PC-3 (cell line): ENCODE measurements at regions not wholly inside any gene's neighbourhood (a gene's known extent, or its start where the extent isn't known, plus 50 kb on each side); places are given as distances from the start of the nearest gene placed in this dataset.

Experiments used
- ATAC-seq: fragments of 200-7000 bp; cut with Tn5 transposase; 2 replicates; pipeline ENCODE4 v1.9.1; 2020; ENCODE audit warnings: mild to moderate bottlenecking, moderate library complexity
- BruUV-seq: library from RNA; stranded (reverse); fragments of 400-500 nt; replicated peaks from 2 replicates; lab custom pipeline; 2021; lab: Mats Ljungman, UMichigan
- CTCF ChIA-PET: fragments of 300-600 bp; sonication (Branson Sonifier 250); formaldehyde crosslinking; loops from one replicate; lab custom pipeline; 2022; ENCODE audit warnings: antibody characterized with exemption; lab: Charles Lee
- POLR2A ChIA-PET: fragments of 300-600 bp; sonication (Branson Sonifier 250); formaldehyde crosslinking; loops from one replicate; lab custom pipeline; 2022; ENCODE audit warnings: antibody characterized with exemption; ENCODE audit not compliant: unreplicated experiment; lab: Charles Lee
- DNase-seq: peaks from one replicate; pipeline ENCODE4 v3.0.0-alpha.2; 2015
- H2AFZ ChIP-seq: fragments of 300-600 bp; sonication (generic); 2 replicates; pipeline ENCODE4 v1.6.0; 2016; ENCODE audit warnings: antibody characterized with exemption, low read length
- H3F3A ChIP-seq: fragments of 300-600 bp; sonication (generic); one replicate; pipeline ENCODE4 v1.6.0; 2017; ENCODE audit warnings: antibody characterized with exemption, low read length, control low read depth, mild to moderate bottlenecking; ENCODE audit not compliant: unreplicated experiment
- H3K27ac ChIP-seq: fragments of 300-600 bp; sonication (generic); 2 replicates; pipeline ENCODE4 v1.5.1; 2016; ENCODE audit warnings: mild to moderate bottlenecking, low read length
- H3K27me3 ChIP-seq: fragments of 300-600 bp; sonication (generic); 2 replicates; pipeline ENCODE4 v1.6.1; 2016; ENCODE audit warnings: low read length, mixed read lengths
- H3K36me3 ChIP-seq: fragments of 300-600 bp; sonication (generic); 2 replicates; pipeline ENCODE4 v1.6.1; 2016; ENCODE audit warnings: low read depth, mixed run types, low read length, mixed read lengths
- H3K4me1 ChIP-seq: fragments of 300-600 bp; sonication (generic); 2 replicates; pipeline ENCODE4 v1.5.1; 2016; ENCODE audit warnings: low read length; ENCODE audit not compliant: insufficient read depth
- H3K4me2 ChIP-seq: fragments of 300-600 bp; sonication (generic); 2 replicates; pipeline ENCODE4 v1.6.0; 2016; ENCODE audit warnings: low read length
- H3K4me3 ChIP-seq: fragments of 300-600 bp; sonication (generic); 2 replicates; pipeline ENCODE4 v1.5.1; 2016; ENCODE audit warnings: mild to moderate bottlenecking, low read length, mixed read lengths
- H3K79me2 ChIP-seq: fragments of 300-600 bp; sonication (generic); 2 replicates; pipeline ENCODE4 v1.6.1; 2017; ENCODE audit warnings: low read length, mixed read lengths
- H3K9ac ChIP-seq: fragments of 300-600 bp; sonication (generic); 2 replicates; pipeline ENCODE4 v1.6.0; 2016; ENCODE audit warnings: mild to moderate bottlenecking, low read length
- H3K9me2 ChIP-seq: fragments of 300-600 bp; sonication (generic); replicated peaks from 2 replicates; pipeline ENCODE4 v1.6.1; 2016; ENCODE audit warnings: mixed run types, low read length, mixed read lengths
- H3K9me3 ChIP-seq: fragments of 300-600 bp; sonication (generic); 2 replicates; pipeline ENCODE4 v1.6.1; 2016; ENCODE audit warnings: low read length, mixed read lengths
- H4K20me1 ChIP-seq: fragments of 300-600 bp; sonication (generic); 2 replicates; pipeline ENCODE4 v1.6.1; 2016; ENCODE audit warnings: low read length, mixed read lengths
- CTCF ChIP-seq: fragments of 300-600 bp; sonication (generic); conservative IDR thresholded peaks from 2 replicates; pipeline ENCODE4 v1.5.1; 2017; ENCODE audit warnings: antibody characterized with exemption, low read depth, mild to moderate bottlenecking, low read length
- EZH2 ChIP-seq: fragments of 300-600 bp; sonication (generic); IDR thresholded peaks from one replicate; pipeline ENCODE4 v1.6.1; 2017; ENCODE audit warnings: antibody characterized with exemption, mild to moderate bottlenecking, low read length; ENCODE audit not compliant: unreplicated experiment
- EZH2phosphoT487 ChIP-seq: fragments of 300-600 bp; sonication (generic); IDR thresholded peaks from 2 replicates; pipeline ENCODE4 v1.6.1; 2018; ENCODE audit warnings: mild to moderate bottlenecking, antibody characterized with exemption, low read length, borderline replicate concordance
- intact Hi-C: fragments of 100-400 bp; cut with micrococcal nuclease; formaldehyde crosslinking; loops from 2 replicates; pipeline ENCODE4 v1.9.0; 2023

DNA sequence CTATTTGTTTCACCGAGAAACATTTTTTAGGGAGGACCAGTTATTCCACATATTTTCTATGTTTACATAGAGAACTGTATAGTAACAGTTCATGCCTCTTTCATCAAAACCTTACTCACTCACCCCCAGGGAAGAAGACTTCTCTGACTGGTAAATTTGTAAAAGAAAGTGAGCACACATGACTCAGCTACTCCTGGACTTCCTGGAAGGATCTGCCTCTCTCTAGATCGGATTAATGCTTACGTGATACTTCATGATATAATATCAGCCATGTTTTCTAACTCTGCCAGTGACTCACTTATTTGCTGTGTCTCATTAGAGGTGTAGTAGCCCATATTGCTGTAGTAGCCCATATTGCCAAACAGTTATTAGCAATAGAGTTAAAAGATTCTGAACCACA lies 494.3 kb upstream of the ATXN7L3B start:
- no peaks in the 10 kb centered on the region for H3K36me3 ChIP-seq
- H3K4me1 ChIP-seq = peaks cover 26% of the 10 kb centered on the region
- H3K4me3 ChIP-seq = peak overlapping the region; percentile 30; the same call in 1 of the 2 replicates
- H3K9me2 ChIP-seq = no peaks in the 10 kb centered on the region
- peak overlapping the region; percentile 19; the same call in 1 of the 2 replicates for H2AFZ ChIP-seq
- peak; percentile 100 for ATAC-seq
- peaks cover 7% of the 10 kb centered on the region for H3F3A ChIP-seq
- H4K20me1 ChIP-seq = no peaks in the 10 kb centered on the region
- DNase-seq = peak; percentile 99
- CTCF ChIA-PET = no interaction called here
- H3K9me3 ChIP-seq = no peaks in the 10 kb centered on the region
- 0 out of 2 replicates have a peak overlapping the region, but pooled peaks have one; percentile 26 for H3K9ac ChIP-seq
- H3K4me2 ChIP-seq = peak overlapping the region; percentile 62
- no peak for TF ChIP-seq EZH2phosphoT487
- TF ChIP-seq EZH2 = no peak
- no peak for TF ChIP-seq CTCF
- no peaks in the 10 kb centered on the region for H3K79me2 ChIP-seq
- H3K27me3 ChIP-seq = no peaks in the 10 kb centered on the region
- H3K27ac ChIP-seq = peak overlapping the region; percentile 80
- no TSS peak for BruUV-seq
- intact Hi-C loops = no loop called here
- POLR2A ChIA-PET = no interaction called here

DNA sequence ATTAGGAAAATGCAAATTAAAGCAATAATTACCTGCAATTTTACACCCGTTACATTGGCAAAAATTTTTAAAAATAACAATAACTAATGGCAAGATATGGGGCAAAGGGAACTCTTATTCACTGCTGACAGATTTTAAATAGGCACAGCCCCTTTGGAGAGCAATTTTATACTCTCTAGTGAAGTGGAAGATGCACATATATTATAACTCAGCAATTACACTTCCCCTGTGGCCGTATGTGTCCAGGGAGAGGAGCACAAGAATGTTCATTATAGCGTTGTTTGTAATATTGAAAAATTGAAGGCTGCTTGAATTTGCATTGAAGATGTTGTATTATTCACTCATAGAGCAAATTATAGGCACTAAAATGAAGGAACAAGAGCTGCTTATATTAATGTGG lies 488.3 kb upstream of the ATXN7L3B start:
- no peak overlapping the region for H3K27ac ChIP-seq
- intact Hi-C loops = no loop called here
- no peak for TF ChIP-seq EZH2
- no peak for TF ChIP-seq CTCF
- TF ChIP-seq EZH2phosphoT487 = no peak
- H3K9me2 ChIP-seq = no peaks in the 10 kb centered on the region
- ATAC-seq (no peak), DNase-seq (no peak)
- H3K27me3 ChIP-seq = no peaks in the 10 kb centered on the region
- no peaks in the 10 kb centered on the region for H3F3A ChIP-seq
- H3K36me3 ChIP-seq = no peaks in the 10 kb centered on the region
- BruUV-seq = no TSS peak
- H3K9me3 ChIP-seq = no peaks in the 10 kb centered on the region
- ChIA-PET CTCF (no interaction called here), POLR2A (no interaction called here)
- H2AFZ ChIP-seq = no peak overlapping the region
- no peak overlapping the region for H3K4me2 ChIP-seq
- H3K79me2 ChIP-seq = no peaks in the 10 kb centered on the region
- no peak overlapping the region for H3K9ac ChIP-seq
- no peaks in the 10 kb centered on the region for H3K4me1 ChIP-seq
- H3K4me3 ChIP-seq = no peak overlapping the region
- no peaks in the 10 kb centered on the region for H4K20me1 ChIP-seq

- Histone ChIP-seq H3K9me2 (no peaks in the 10 kb centered on the region), H4K20me1 (no peaks in the 10 kb centered on the region), H2AFZ (no peak overlapping the region), H3K9ac (no peak overlapping the region), H3K4me2 (no peak overlapping the region), H3K4me3 (no peak overlapping the region), H3K27me3 (no peaks in the 10 kb centered on the region), H3F3A (no peaks in the 10 kb centered on the region), H3K4me1 (no peaks in the 10 kb centered on the region), H3K9me3 (no peaks in the 10 kb centered on the region), H3K36me3 (no peaks in the 10 kb centered on the region), H3K27ac (no peak overlapping the region), H3K79me2 (no peaks in the 10 kb centered on the region)
- DNase-seq (no peak), ATAC-seq (no peak)
- intact Hi-C loops = no loop called here
- TF ChIP-seq EZH2phosphoT487 = no peak
- no peak for TF ChIP-seq EZH2
- TF ChIP-seq CTCF = no peak
- ChIA-PET CTCF (no interaction called here), POLR2A (no interaction called here)
- BruUV-seq = no TSS peak
Observed at GRCh38 chr12:74051848-74052247, 485.8 kb upstream of the ATXN7L3B start.
